HUES64 (cell line): ENCODE measurements at regions not wholly inside any gene's neighbourhood (a gene's known extent, or its start where the extent isn't known, plus 50 kb on each side); places are given as distances from the start of the nearest gene placed in this dataset.
A peak's percentile ranks its signal among the peaks of the same experiment; 100 is the strongest.
"Not testable (repeated sequence)": the region's sequence is repeated elsewhere in the genome, so short reads cannot be mapped to it uniquely, and the experiment has no call there.

ENCODE experiments used
- H3K27ac ChIP-seq: 2 replicates; pipeline ENCODE4 v1.7.0; 2013; ENCODE audit warnings: low read depth, low read length, inconsistent platforms
- H3K27me3 ChIP-seq: 2 replicates; pipeline ENCODE4 v1.6.1; 2013; ENCODE audit warnings: mild to moderate bottlenecking, low read length; ENCODE audit not compliant: insufficient read depth
- H3K36me3 ChIP-seq: 2 replicates; pipeline ENCODE4 v1.6.1; 2013; ENCODE audit warnings: mild to moderate bottlenecking, low read length; ENCODE audit not compliant: insufficient read depth
- H3K4me1 ChIP-seq: 2 replicates; pipeline ENCODE4 v1.6.1; 2013; ENCODE audit warnings: mild to moderate bottlenecking, low read length, moderate library complexity; ENCODE audit not compliant: insufficient read depth
- H3K4me3 ChIP-seq: 2 replicates; pipeline ENCODE4 v1.5.1; 2013; ENCODE audit warnings: mild to moderate bottlenecking, low read length, moderate library complexity
- H3K9ac ChIP-seq: 2 replicates; pipeline ENCODE4 v1.6.1; 2013; ENCODE audit warnings: mild to moderate bottlenecking, low read depth, low read length
- H3K9me3 ChIP-seq: 2 replicates; pipeline ENCODE4 v1.6.1; 2013; ENCODE audit warnings: low read depth, low read length; ENCODE audit not compliant: insufficient read depth
- WGBS: fragments of 150-250, 120-280 bp; methylation state at CpG from one replicate; pipeline ENCODE4 v1.1.7; 2013; ENCODE audit warnings: missing lambda C conversion rate; 5-methylcytosine and 5-hydroxymethylcytosine counted together

DNA sequence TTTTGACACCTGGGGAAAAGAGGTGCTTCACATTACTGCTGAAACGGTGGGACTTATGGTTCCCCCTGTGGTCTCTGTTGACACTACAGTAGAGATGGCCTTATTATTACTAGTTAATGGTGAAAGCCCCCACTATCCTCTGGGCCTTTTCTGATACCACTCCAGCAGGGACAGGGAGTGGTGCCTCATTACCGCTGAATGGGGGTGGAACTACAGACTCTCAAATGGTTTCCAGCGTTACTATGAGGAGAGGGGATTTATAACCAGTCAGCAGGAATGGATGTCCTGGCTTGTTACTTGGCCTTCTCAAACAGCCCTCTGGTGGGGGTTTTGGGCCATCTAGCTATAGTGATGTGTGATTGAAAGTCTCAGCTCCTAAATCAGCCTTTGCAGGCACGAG lies 96.7 kb upstream of the DIAPH3 start:
- peak overlapping the region; percentile 37; the same call in 1 of the 2 replicates for H3K27ac ChIP-seq
- WGBS = 74% methylated on average over 4 of the region's 4 CpGs
- H3K9me3 ChIP-seq = peaks cover 18% of the 10 kb centered on the region; the same call in 1 of the 2 replicates
- H3K4me3 ChIP-seq = no peak overlapping the region
- H3K4me1 ChIP-seq = peaks cover 23% of the 10 kb centered on the region
- no peaks in the 10 kb centered on the region for H3K36me3 ChIP-seq
- no peak overlapping the region for H3K9ac ChIP-seq
- H3K27me3 ChIP-seq = no peaks in the 10 kb centered on the region

DNA sequence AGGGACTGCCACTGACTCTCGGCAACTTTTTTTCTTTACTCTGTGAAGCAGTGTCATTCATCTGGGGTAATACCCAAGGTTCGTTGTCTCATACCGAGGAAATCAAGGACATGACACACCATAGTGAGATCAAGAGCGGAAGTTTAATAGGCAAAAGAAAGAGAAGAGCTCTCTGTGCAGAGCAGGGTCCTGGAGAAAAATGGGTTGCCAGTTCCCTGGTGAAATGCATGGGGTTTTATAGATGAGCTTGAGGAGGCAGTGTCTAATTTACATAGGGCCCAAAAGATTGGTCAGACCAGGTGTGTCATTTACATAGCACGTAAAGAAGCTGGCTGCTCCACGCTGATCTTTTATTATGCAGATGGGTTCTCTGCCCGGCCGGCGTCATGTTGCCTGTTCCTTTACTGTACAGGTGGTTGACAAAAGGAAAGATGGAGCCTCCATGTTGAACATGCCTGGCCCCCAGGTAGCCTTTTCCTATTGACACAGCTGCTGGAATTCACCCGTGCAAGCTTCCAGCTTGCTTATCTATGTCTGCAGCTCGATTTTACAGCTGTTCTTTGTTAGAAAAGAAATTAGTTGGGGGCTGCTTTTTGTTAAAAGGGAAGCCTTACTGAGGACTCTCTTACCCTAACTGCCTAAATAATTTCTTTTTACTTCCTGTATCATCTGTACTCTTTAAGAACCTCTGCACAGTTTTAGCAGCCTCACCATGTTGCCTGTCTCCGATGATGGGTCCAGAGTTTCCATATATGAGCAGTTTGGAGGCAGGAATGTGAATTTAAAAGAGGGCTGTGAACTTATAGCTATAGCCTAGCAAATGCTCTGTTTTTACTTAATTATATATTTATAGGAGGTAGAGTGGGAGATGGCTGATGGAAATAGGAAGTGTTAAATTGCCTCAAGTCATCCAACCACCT lies 98.0 kb upstream of the DIAPH3 start:
- peaks cover 23% of the 10 kb centered on the region for H3K4me1 ChIP-seq
- H3K9ac ChIP-seq = 0 out of 2 replicates have a peak overlapping the region, but pooled peaks have one; percentile 10
- H3K4me3 ChIP-seq = peak overlapping the region; percentile 12; the same call in 1 of the 2 replicates
- H3K9me3 ChIP-seq = peaks cover 14% of the 10 kb centered on the region; the same call in 1 of the 2 replicates
- 46% methylated on average over 12 of the region's 12 CpGs for WGBS
- no peaks in the 10 kb centered on the region for H3K27me3 ChIP-seq
- H3K36me3 ChIP-seq = no peaks in the 10 kb centered on the region
- peak overlapping the region; percentile 73; the same call in 1 of the 2 replicates for H3K27ac ChIP-seq

DNA sequence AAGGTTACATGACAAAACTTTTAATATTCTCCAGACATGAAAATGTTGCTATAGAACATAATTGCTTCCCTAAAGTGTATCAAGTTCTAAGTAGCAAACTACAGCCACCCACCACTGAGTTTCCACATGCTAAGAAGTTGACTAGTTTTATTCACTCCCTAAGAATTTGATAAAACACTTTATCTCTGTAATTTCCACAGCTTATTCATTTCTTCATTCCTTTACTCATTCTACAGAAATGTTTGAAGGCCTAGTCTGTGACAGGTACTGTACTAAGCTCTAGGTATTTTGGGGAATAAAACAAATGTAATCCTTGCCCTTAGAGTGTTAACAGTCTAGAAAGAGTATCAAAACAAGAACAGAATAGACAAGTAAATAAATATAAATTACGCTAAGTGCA lies 101.8 kb upstream of the DIAPH3 start:
- no peaks in the 10 kb centered on the region for H3K27me3 ChIP-seq
- H3K4me3 ChIP-seq = no peak overlapping the region
- H3K4me1 ChIP-seq = peaks cover 27% of the 10 kb centered on the region
- H3K9me3 ChIP-seq = peaks cover 6% of the 10 kb centered on the region; the same call in 1 of the 2 replicates
- no peaks in the 10 kb centered on the region for H3K36me3 ChIP-seq
- WGBS = no CpG with 5 or more reads among the region's 1 CpG
- H3K27ac ChIP-seq = no peak overlapping the region
- no peak overlapping the region for H3K9ac ChIP-seq

DNA sequence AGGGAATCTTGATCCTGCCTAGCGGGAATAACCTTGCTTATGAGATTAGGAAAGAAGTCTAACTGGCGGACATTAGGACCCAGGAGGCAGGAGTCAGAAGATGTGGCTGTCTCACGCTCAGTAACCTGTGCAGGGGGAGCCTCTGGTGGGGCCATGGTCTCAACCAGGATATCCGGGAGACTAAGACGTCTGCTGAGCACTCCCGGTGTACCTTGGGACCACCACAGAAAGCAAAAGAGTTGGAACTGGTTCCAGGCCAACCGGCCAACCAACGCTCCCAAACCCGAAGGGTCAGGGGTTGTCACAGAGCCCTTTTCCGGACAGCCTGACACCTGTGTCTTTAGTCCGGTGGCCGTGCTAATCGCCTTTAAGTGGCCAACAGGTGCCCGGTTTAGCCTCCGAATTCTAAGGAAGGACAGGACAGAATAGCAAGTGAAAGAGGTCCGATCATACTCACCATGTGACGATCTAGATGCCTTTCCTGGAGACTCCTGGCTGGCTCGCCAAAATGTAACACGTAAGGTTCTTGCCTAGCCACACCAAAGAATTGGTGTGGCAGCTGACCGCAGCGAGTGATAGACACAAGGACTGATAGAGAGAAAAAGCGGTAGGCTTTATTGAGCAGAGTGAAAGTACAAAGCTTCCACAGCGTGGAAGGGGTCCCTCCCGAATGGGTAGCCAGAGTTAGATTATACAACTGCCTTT lies 103.9 kb upstream of the DIAPH3 start:
- Histone ChIP-seq H3K9ac (peak overlapping the region; percentile 34; the same call in 1 of the 2 replicates), H3K4me3 (peak overlapping the region; percentile 70)

DNA sequence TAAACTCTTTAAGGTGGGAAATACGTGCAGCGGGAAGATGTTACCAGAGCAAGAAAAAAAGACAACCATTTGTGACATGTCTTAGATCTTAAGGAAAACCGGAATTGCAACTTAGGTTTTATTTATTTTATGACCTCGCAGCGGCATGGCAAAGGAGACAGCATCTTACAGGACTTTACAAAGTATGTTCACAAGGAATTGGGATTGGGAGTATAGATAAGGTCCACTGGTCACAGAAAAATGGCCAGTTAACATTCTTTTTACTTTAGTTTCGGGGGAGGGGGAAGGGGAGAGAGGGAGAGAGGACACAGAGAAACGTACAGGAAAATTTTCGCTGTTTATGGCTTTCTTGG lies 104.5 kb upstream of the DIAPH3 start:
- Histone ChIP-seq H3K9me3 (peaks cover under 1% of the 10 kb centered on the region; the same call in 1 of the 2 replicates), H3K4me1 (peaks cover 18% of the 10 kb centered on the region; the same call in 1 of the 2 replicates), H3K9ac (peak overlapping the region; percentile 34; the same call in 1 of the 2 replicates), H3K4me3 (peak overlapping the region; percentile 70), H3K27me3 (no peaks in the 10 kb centered on the region), H3K27ac (no peak overlapping the region), H3K36me3 (no peaks in the 10 kb centered on the region)
- WGBS = 58% methylated on average over 8 of the region's 8 CpGs

More for the DNA sequence above, 103.9 kb upstream of the DIAPH3 start:
- no peaks in the 10 kb centered on the region for H3K27me3 ChIP-seq
- peaks cover 6% of the 10 kb centered on the region; the same call in 1 of the 2 replicates for H3K9me3 ChIP-seq
- peaks cover 18% of the 10 kb centered on the region; the same call in 1 of the 2 replicates for H3K4me1 ChIP-seq
- 53% methylated on average over 24 of the region's 24 CpGs for WGBS
- H3K36me3 ChIP-seq = no peaks in the 10 kb centered on the region
- H3K27ac ChIP-seq = no peak overlapping the region

DNA sequence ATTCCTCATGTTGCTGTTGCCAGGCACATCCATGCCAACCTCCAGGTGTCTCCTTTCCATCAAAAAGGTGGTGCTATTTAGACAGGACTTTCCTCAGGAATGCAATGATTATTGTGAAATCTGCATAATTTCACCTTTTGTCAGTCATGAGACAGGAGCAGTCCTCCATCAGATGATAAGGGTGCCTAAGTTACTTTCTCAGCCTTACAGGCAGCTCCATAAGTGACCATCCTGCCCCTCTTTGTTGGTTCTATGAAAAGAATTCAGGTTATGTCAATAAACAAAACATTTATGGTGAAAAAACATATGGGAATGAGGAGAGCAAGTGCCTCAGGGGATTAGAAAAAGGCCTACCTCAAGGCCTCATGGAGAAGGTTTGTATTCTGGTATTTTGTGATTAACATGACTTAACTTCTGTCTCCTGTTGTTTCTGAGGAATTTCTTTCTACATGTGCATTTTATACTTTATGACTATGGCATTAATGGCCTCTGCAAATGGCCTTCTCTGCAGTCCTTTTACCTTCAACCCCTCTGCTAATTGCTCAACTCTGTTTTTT lies 110.3 kb upstream of the DIAPH3 start:
- H3K36me3 ChIP-seq = no peaks in the 10 kb centered on the region
- peaks cover 11% of the 10 kb centered on the region; the same call in 1 of the 2 replicates for H3K4me1 ChIP-seq
- no peak overlapping the region for H3K4me3 ChIP-seq
- H3K27ac ChIP-seq = no peak overlapping the region
- H3K27me3 ChIP-seq = no peaks in the 10 kb centered on the region
- no peaks in the 10 kb centered on the region for H3K9me3 ChIP-seq
- no peak overlapping the region for H3K9ac ChIP-seq

DNA sequence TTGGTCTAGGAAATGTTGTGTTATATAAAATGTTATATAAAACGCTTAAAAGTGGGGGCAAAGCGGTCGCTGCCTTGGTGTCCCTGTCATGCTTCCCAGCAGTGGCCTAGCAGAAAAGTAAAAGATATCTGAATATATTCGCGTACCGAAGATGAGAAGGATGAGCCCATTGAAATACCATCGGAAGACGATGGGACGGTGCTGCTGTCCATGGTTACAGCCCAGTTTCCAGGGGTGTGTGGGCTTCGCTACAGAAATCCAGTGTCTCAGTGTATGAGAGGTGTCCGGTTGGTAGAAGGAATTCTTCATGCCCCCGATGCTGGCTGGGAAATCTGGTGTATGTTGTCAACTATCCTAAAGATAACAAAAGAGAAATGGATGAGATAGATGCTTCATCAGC lies 110.9 kb upstream of the DIAPH3 start:
- H3K27me3 ChIP-seq = no peaks in the 10 kb centered on the region
- peaks cover 11% of the 10 kb centered on the region; the same call in 1 of the 2 replicates for H3K4me1 ChIP-seq
- no peaks in the 10 kb centered on the region for H3K36me3 ChIP-seq
- no peak overlapping the region for H3K27ac ChIP-seq
- no peak overlapping the region for H3K9ac ChIP-seq
- 95% methylated on average over 12 of the region's 12 CpGs for WGBS
- H3K9me3 ChIP-seq = no peaks in the 10 kb centered on the region
- H3K4me3 ChIP-seq = no peak overlapping the region

DNA sequence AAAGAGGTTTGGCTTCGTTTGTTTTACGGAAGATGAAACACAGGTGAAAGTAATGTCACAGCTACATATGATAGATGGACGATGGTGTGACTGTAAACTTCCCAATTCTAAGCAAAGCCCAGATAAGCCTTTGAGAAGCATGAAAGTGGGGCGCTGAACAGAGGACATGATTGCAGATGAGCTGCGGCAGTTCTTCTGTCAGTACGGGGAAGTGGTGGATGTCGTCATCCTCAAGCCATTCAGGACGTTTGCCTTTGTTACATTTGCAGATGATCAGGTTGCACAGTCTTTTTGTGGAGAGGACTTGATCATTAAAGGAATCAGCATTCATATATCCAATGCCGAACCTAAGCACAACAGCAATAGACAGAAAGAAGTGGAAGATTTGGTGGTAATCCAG lies 111.5 kb upstream of the DIAPH3 start:
- WGBS = 96% methylated on average over 9 of the region's 9 CpGs
- no peak overlapping the region for H3K4me3 ChIP-seq
- H3K36me3 ChIP-seq = no peaks in the 10 kb centered on the region
- H3K27me3 ChIP-seq = no peaks in the 10 kb centered on the region
- no peak overlapping the region for H3K9ac ChIP-seq
- H3K27ac ChIP-seq = no peak overlapping the region
- peaks cover 6% of the 10 kb centered on the region; the same call in 1 of the 2 replicates for H3K4me1 ChIP-seq
- H3K9me3 ChIP-seq = no peaks in the 10 kb centered on the region

DNA sequence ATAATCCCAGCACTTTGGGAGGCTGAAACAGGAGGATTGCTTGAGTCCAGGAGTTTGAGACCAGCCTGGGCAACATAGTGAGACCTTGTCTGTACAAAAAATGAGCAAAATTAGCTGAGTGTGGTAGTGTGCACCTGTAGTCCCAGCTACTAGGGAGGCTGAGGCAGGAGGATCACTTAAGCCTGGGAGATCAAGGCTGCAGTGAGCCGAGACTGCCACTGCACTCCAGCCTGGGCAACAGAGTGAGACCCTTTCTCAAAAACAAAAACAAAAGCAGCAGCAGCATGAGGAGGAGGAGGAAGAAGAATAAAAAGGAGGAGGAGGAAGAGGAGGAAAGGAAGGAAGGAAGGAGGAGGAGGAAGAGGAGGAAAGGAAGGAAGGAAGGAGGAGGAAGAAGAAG lies 116.5 kb upstream of the TDRD3 start:
- H3K27me3 ChIP-seq, H3K27ac ChIP-seq, H3K9ac ChIP-seq, H3K4me3 ChIP-seq, H3K4me1 ChIP-seq, H3K9me3 ChIP-seq, H3K36me3 ChIP-seq: not testable (repeated sequence)
- 90% methylated on average over 1 of the region's 1 CpG for WGBS

DNA sequence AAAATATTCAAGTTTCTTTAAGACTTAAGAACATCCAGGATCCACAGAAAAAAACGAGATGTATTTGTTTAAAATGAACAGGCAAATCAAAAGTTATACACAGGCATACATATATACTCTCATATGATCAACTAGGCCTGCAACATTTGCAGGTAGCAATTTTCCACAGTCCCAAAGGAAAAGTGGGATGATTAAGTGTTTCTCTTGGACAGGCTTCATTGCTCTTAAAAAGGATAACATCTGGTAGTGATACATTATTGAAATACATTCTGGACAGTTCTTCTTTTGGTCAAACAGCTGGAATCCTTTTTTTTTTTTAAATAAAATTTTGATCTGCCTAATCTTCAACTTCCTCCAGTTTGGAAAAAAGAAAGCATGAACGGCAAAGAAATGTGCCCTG lies 114.8 kb upstream of the TDRD3 start:
- WGBS = 92% methylated on average over 1 of the region's 2 CpGs
- Histone ChIP-seq H3K27me3 (no peaks in the 10 kb centered on the region), H3K27ac (no peak overlapping the region), H3K4me3 (no peak overlapping the region), H3K36me3 (no peaks in the 10 kb centered on the region), H3K9ac (no peak overlapping the region), H3K4me1 (no peaks in the 10 kb centered on the region), H3K9me3 (peaks cover 4% of the 10 kb centered on the region; the same call in 1 of the 2 replicates)

DNA sequence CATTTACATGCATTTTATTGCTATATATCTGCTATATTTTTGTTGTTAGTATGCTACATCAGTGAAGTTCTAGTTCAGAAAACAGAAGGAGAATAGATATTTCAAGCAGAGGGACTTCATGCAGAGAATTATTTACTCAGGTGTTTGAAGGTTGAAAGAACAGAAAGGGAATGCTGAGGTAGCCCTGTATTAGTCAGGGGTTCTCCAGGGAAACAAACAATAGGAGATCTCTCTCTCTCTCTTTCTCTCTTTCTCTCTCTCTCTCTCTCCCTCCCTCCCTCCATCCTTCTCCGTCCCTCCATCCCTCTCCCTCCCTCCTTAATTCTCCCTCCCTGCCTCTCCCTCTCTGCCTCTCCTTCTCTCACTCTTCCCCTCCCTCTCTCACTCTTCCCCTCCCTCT lies 114.3 kb upstream of the TDRD3 start:
- Histone ChIP-seq H3K27ac (no peak overlapping the region), H3K27me3 (no peaks in the 10 kb centered on the region), H3K9ac (no peak overlapping the region), H3K4me3 (no peak overlapping the region), H3K4me1 (no peaks in the 10 kb centered on the region), H3K36me3 (no peaks in the 10 kb centered on the region), H3K9me3 (peaks cover 4% of the 10 kb centered on the region; the same call in 1 of the 2 replicates)
- 47% methylated on average over 1 of the region's 1 CpG for WGBS
